CD4-positive, alpha-beta T cell treated with Interleukin-15 for 1 hour (primary cell): ENCODE measurements at regions not wholly inside any gene's neighbourhood (a gene's known extent, or its start where the extent isn't known, plus 50 kb on each side); places are given as distances from the start of the nearest gene placed in this dataset.

Experiments used
- DNase-seq: peaks from one replicate; pipeline ENCODE4 v3.0.0-alpha.2; 2020

GRCh38 chr3:168885028-168885427 lies 778.5 kb downstream of the MECOM start:
- DNase-seq, result no peak

GRCh38 chr3:168884353-168884903 lies 779.1 kb downstream of the MECOM start:
- no peak for DNase-seq

- no peak for DNase-seq
Measured at GRCh38 chr3:168883145-168883544, 780.4 kb downstream of the MECOM start.

GRCh38 chr3:168881804-168882203 lies 781.7 kb downstream of the MECOM start:
- no peak for DNase-seq

GRCh38 chr3:168878655-168879054 lies 782.9 kb upstream of the GOLIM4 start:
- no peak for DNase-seq

- DNase-seq, result no peak
Measured at GRCh38 chr3:168877899-168878298, 782.2 kb upstream of the GOLIM4 start.

GRCh38 chr3:168876346-168877035 lies 780.8 kb upstream of the GOLIM4 start:
- DNase-seq, result no peak

GRCh38 chr3:168872826-168873225 lies 777.1 kb upstream of the GOLIM4 start:
- no peak for DNase-seq

- no peak for DNase-seq
Measured at GRCh38 chr3:168870892-168871291, 775.2 kb upstream of the GOLIM4 start.

- no peak for DNase-seq
Measured at GRCh38 chr3:168865022-168865551, 769.4 kb upstream of the GOLIM4 start.

- DNase-seq, result no peak
Measured at GRCh38 chr3:168864107-168865021, 768.6 kb upstream of the GOLIM4 start.

- no peak for DNase-seq
Measured at GRCh38 chr3:168863561-168863960, 767.8 kb upstream of the GOLIM4 start.

GRCh38 chr3:168862466-168862865 lies 766.7 kb upstream of the GOLIM4 start:
- DNase-seq, result no peak

- DNase-seq, result no peak
Measured at GRCh38 chr3:168860592-168860991, 764.9 kb upstream of the GOLIM4 start.

GRCh38 chr3:168860028-168860427 lies 764.3 kb upstream of the GOLIM4 start:
- no peak for DNase-seq

- DNase-seq, result no peak
Measured at GRCh38 chr3:168859574-168859973, 763.9 kb upstream of the GOLIM4 start.

- DNase-seq, result no peak
Measured at GRCh38 chr3:168859143-168859542, 763.4 kb upstream of the GOLIM4 start.

- DNase-seq, result no peak
Measured at GRCh38 chr3:168858327-168858726, 762.6 kb upstream of the GOLIM4 start.

- DNase-seq, result no peak
Measured at GRCh38 chr3:168850109-168850508, 754.4 kb upstream of the GOLIM4 start.

- DNase-seq, result no peak
Measured at GRCh38 chr3:168847291-168847883, 751.7 kb upstream of the GOLIM4 start.

GRCh38 chr3:168844894-168845482 lies 749.3 kb upstream of the GOLIM4 start:
- no peak for DNase-seq

- no peak for DNase-seq
Measured at GRCh38 chr3:168844472-168844871, 748.7 kb upstream of the GOLIM4 start.

- DNase-seq, result no peak
Measured at GRCh38 chr3:168843481-168843880, 747.8 kb upstream of the GOLIM4 start.
